ENCODE measurements at regions not wholly inside any gene's neighbourhood (a gene's known extent, or its start where the extent isn't known, plus 50 kb on each side); places are given as distances from the start of the nearest gene placed in this dataset.
"Not testable (repeated sequence)": the region's sequence is repeated elsewhere in the genome, so short reads cannot be mapped to it uniquely, and the experiment has no call there.

GRCh38 chr6:150767571-150768018 lies 97.9 kb upstream of the MTHFD1L start:
- DNase-seq (ENCODE audit: low read depth in 2 of 2): no peak

- DNase-seq (ENCODE audit: low read depth in 2 of 2): no peak
Observed at GRCh38 chr6:150770637-150771036, 94.9 kb upstream of the MTHFD1L start.

GRCh38 chr6:150773969-150774368 lies 91.5 kb upstream of the MTHFD1L start:
- DNase-seq (ENCODE audit: low read depth in 2 of 2): no peak

GRCh38 chr6:150775415-150776203 lies 89.9 kb upstream of the MTHFD1L start:
- DNase-seq (ENCODE audit: low read depth in 2 of 2): no peak

GRCh38 chr6:150777736-150778135 lies 87.8 kb upstream of the MTHFD1L start:
- no peak for DNase-seq (ENCODE audit: low read depth in 2 of 2)

- DNase-seq (ENCODE audit: low read depth in 2 of 2): no peak
Observed at GRCh38 chr6:150783813-150784212, 81.7 kb upstream of the MTHFD1L start.

- DNase-seq (ENCODE audit: low read depth in 2 of 2): no peak
Observed at GRCh38 chr6:150787429-150787828, 78.1 kb upstream of the MTHFD1L start.

- no peak for DNase-seq (ENCODE audit: low read depth in 2 of 2)
Observed at GRCh38 chr6:150788089-150788488, 77.4 kb upstream of the MTHFD1L start.

- not testable (repeated sequence) for DNase-seq (ENCODE audit: low read depth in 2 of 2)
Observed at GRCh38 chr6:150789906-150790305, 75.6 kb upstream of the MTHFD1L start.

- DNase-seq (ENCODE audit: low read depth in 2 of 2): no peak
Observed at GRCh38 chr6:150791717-150792116, 73.8 kb upstream of the MTHFD1L start.

- no peak for DNase-seq (ENCODE audit: low read depth in 2 of 2)
Observed at GRCh38 chr6:150797949-150798348, 67.6 kb upstream of the MTHFD1L start.

- DNase-seq (ENCODE audit: low read depth in 2 of 2): no peak
Observed at GRCh38 chr6:150799276-150799805, 66.2 kb upstream of the MTHFD1L start.

GRCh38 chr6:150800674-150801314 lies 64.7 kb upstream of the MTHFD1L start:
- no peak for DNase-seq (ENCODE audit: low read depth in 2 of 2)

- DNase-seq (ENCODE audit: low read depth in 2 of 2): no peak
Observed at GRCh38 chr6:150806790-150807189, 58.7 kb upstream of the MTHFD1L start.

GRCh38 chr6:150813319-150813992 lies 52.0 kb upstream of the MTHFD1L start:
- DNase-seq (ENCODE audit: low read depth in 2 of 2): peak; percentile 36 to 41

GRCh38 chr6:150813993-150814359 lies 51.5 kb upstream of the MTHFD1L start:
- no peak for DNase-seq (ENCODE audit: low read depth in 2 of 2)

Measured in stimulated activated CD8-positive, alpha-beta memory T cell treated with anti-CD3 and anti-CD28 coated beads, Interleukin-2, amount 100 ng/mL, for 48 hours (primary cell).